ENCODE measurements at regions not wholly inside any gene's neighbourhood (a gene's known extent, or its start where the extent isn't known, plus 50 kb on each side); places are given as distances from the start of the nearest gene placed in this dataset.

DNA sequence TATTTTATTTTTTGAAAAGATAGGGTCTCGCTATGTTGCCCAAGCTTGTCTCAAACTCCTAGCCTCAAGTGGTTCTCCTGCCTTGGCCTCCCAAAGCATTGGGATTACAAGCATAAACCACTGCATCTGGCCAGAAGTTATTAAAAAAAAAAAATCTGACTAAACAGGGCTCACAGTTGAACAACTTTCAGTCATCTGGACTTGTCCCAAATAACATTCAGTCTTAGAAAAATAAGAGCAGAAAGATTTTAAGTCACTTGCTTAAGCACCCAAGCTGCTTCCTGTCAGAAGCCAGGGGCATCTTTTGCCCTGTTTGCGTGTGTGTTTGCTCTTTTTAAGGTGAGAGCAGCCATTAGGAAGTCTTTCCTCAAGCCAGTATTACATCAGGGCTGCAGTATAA is 286.8 kb downstream of the LMO4 start:
- ChIA-PET POLR2A (no interaction called here), CTCF (no interaction called here)
- no peaks in the 10 kb centered on the region for H3K9me3 ChIP-seq (ENCODE audit: control insufficient read depth, insufficient read depth, low read depth, low read length)
- in situ Hi-C loops (cut with HindIII; ENCODE audit: low pct_unique_long_range_greater_than_20kb, low sequenced_read_pairs) (no loop called here), intact Hi-C loops (cut with micrococcal nuclease; ENCODE audit: unreplicated experiment) (no loop called here)
- TF ChIP-seq POLR2AphosphoS5 (IDR thresholded peaks at IDR 0.05; ENCODE audit: low read depth, low read length) (no peak), SIN3A (IDR thresholded peaks at IDR 0.05; ENCODE audit: borderline replicate concordance, insufficient read depth, low read depth, low read length) (no peak)
- TF ChIP-seq, protein P1, sequence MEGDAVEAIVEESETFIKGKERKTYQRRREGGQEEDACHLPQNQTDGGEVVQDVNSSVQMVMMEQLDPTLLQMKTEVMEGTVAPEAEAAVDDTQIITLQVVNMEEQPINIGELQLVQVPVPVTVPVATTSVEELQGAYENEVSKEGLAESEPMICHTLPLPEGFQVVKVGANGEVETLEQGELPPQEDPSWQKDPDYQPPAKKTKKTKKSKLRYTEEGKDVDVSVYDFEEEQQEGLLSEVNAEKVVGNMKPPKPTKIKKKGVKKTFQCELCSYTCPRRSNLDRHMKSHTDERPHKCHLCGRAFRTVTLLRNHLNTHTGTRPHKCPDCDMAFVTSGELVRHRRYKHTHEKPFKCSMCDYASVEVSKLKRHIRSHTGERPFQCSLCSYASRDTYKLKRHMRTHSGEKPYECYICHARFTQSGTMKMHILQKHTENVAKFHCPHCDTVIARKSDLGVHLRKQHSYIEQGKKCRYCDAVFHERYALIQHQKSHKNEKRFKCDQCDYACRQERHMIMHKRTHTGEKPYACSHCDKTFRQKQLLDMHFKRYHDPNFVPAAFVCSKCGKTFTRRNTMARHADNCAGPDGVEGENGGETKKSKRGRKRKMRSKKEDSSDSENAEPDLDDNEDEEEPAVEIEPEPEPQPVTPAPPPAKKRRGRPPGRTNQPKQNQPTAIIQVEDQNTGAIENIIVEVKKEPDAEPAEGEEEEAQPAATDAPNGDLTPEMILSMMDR (IDR thresholded peaks at IDR 0.05), result no peak
- H3K4me1 ChIP-seq (ENCODE audit: control insufficient read depth, insufficient read depth, low read length), result no peaks in the 10 kb centered on the region
- no peak overlapping the region for H3K27ac ChIP-seq (ENCODE audit: low read length)
- DNase-seq (ENCODE audit: low read depth, low spot score) (no peak), ATAC-seq (no peak)
- no TSS peak for BruUV-seq (replicated peaks)
- no peaks in the 10 kb centered on the region for H3K27me3 ChIP-seq (ENCODE audit: control insufficient read depth, insufficient read depth, low read length)
- no peak overlapping the region for H3K4me3 ChIP-seq (ENCODE audit: low read depth in 2 of 2, low read length in 2 of 2)
- no peaks in the 10 kb centered on the region for H3K36me3 ChIP-seq (ENCODE audit: control insufficient read depth, insufficient read depth, low read length)

DNA sequence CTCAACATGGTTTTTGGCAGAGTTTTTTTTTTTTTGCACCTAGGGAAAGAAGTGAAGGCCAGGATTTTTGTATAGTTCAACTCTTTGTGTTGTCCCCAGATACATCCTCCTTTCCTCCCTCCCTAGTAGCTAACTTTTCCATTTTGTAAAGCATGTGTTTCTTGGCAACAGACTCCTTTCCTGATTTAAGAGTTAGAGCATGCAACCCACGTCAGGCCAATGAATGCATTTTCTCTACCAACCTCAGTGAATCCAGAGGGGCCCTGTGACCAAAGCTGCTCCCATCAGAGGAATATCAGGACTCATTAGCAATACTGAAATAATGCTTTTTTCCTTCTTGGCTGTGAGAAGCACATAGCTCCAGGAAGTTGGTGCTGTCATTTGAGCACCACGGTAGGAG is 287.2 kb downstream of the LMO4 start:
- CTCF ChIA-PET, result no interaction called here
- Histone ChIP-seq H3K27me3 (ENCODE audit: control insufficient read depth, insufficient read depth, low read length) (no peaks in the 10 kb centered on the region), H3K9me3 (ENCODE audit: control insufficient read depth, insufficient read depth, low read depth, low read length) (no peaks in the 10 kb centered on the region), H3K4me3 (ENCODE audit: low read depth in 2 of 2, low read length in 2 of 2) (no peak overlapping the region), H3K4me1 (ENCODE audit: control insufficient read depth, insufficient read depth, low read length) (no peaks in the 10 kb centered on the region), H3K27ac (ENCODE audit: low read length) (no peak overlapping the region), H3K36me3 (ENCODE audit: control insufficient read depth, insufficient read depth, low read length) (no peaks in the 10 kb centered on the region)
- no peak for ATAC-seq
- in situ Hi-C loops (cut with HindIII; ENCODE audit: low pct_unique_long_range_greater_than_20kb, low sequenced_read_pairs) (no loop called here), intact Hi-C loops (cut with micrococcal nuclease; ENCODE audit: unreplicated experiment) (no loop called here)
- no peak for DNase-seq (ENCODE audit: low read depth, low spot score)
- no TSS peak for BruUV-seq (replicated peaks)
- POLR2A ChIA-PET, result no interaction called here
- TF ChIP-seq SIN3A (IDR thresholded peaks at IDR 0.05; ENCODE audit: borderline replicate concordance, insufficient read depth, low read depth, low read length), result no peak
- TF ChIP-seq, protein P2, sequence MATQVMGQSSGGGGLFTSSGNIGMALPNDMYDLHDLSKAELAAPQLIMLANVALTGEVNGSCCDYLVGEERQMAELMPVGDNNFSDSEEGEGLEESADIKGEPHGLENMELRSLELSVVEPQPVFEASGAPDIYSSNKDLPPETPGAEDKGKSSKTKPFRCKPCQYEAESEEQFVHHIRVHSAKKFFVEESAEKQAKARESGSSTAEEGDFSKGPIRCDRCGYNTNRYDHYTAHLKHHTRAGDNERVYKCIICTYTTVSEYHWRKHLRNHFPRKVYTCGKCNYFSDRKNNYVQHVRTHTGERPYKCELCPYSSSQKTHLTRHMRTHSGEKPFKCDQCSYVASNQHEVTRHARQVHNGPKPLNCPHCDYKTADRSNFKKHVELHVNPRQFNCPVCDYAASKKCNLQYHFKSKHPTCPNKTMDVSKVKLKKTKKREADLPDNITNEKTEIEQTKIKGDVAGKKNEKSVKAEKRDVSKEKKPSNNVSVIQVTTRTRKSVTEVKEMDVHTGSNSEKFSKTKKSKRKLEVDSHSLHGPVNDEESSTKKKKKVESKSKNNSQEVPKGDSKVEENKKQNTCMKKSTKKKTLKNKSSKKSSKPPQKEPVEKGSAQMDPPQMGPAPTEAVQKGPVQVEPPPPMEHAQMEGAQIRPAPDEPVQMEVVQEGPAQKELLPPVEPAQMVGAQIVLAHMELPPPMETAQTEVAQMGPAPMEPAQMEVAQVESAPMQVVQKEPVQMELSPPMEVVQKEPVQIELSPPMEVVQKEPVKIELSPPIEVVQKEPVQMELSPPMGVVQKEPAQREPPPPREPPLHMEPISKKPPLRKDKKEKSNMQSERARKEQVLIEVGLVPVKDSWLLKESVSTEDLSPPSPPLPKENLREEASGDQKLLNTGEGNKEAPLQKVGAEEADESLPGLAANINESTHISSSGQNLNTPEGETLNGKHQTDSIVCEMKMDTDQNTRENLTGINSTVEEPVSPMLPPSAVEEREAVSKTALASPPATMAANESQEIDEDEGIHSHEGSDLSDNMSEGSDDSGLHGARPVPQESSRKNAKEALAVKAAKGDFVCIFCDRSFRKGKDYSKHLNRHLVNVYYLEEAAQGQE (IDR thresholded peaks at IDR 0.05; ENCODE audit: insufficient read depth in 1 of 2, low read depth in 2 of 2, low read length in 1 of 2), result no peak
- no peak for TF ChIP-seq TCF7L2 (IDR thresholded peaks at IDR 0.05; ENCODE audit: low read depth, low read length)
- TF ChIP-seq, protein P1 (IDR thresholded peaks at IDR 0.05), result no peak
- TF ChIP-seq POLR2AphosphoS5 (IDR thresholded peaks at IDR 0.05; ENCODE audit: low read depth, low read length), result no peak

DNA sequence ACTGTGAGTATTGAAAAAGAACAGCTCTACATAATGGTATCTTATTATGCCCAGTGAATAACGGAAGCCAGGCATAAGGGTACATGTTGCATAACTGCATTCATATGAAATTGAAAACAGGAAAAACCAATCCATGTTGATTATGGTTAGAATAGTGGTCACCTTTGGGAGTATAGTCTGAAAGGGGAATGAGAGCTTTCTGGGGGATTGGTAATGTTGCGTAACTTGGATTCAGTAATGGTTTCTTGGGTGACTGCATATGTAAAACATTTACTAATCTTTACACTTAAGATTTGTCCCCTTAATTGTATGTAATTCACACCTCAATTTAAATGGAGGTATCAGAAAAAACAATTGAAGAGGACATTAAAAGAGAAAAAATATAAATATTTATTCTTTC is 292.1 kb downstream of the LMO4 start:
- ATAC-seq, result no peak
- no peak overlapping the region for H3K27ac ChIP-seq (ENCODE audit: low read length)
- CTCF ChIA-PET, result no interaction called here
- DNase-seq (ENCODE audit: low read depth, low spot score), result no peak
- POLR2A ChIA-PET, result no interaction called here
- intact Hi-C loops (cut with micrococcal nuclease; ENCODE audit: unreplicated experiment) (no loop called here), in situ Hi-C loops (cut with HindIII; ENCODE audit: low pct_unique_long_range_greater_than_20kb, low sequenced_read_pairs) (no loop called here)
- no peaks in the 10 kb centered on the region for H3K4me1 ChIP-seq (ENCODE audit: control insufficient read depth, insufficient read depth, low read length)
- no peak overlapping the region for H3K4me3 ChIP-seq (ENCODE audit: low read depth in 2 of 2, low read length in 2 of 2)
- no peaks in the 10 kb centered on the region for H3K27me3 ChIP-seq (ENCODE audit: control insufficient read depth, insufficient read depth, low read length)
- no peaks in the 10 kb centered on the region for H3K9me3 ChIP-seq (ENCODE audit: control insufficient read depth, insufficient read depth, low read depth, low read length)
- BruUV-seq (replicated peaks), result no TSS peak
- TF ChIP-seq TCF7L2 (IDR thresholded peaks at IDR 0.05; ENCODE audit: low read depth, low read length) (no peak), SIN3A (IDR thresholded peaks at IDR 0.05; ENCODE audit: borderline replicate concordance, insufficient read depth, low read depth, low read length) (no peak), POLR2AphosphoS5 (IDR thresholded peaks at IDR 0.05; ENCODE audit: low read depth, low read length) (no peak)
- TF ChIP-seq, protein P1 (IDR thresholded peaks at IDR 0.05), result no peak
- TF ChIP-seq, protein P2 (IDR thresholded peaks at IDR 0.05; ENCODE audit: insufficient read depth in 1 of 2, low read depth in 2 of 2, low read length in 1 of 2), result no peak
- no peaks in the 10 kb centered on the region for H3K36me3 ChIP-seq (ENCODE audit: control insufficient read depth, insufficient read depth, low read length)

All from Panc1 (cell line).